Hepatocyte (in vitro differentiated cells): ENCODE measurements at regions not wholly inside any gene's neighbourhood (a gene's known extent, or its start where the extent isn't known, plus 50 kb on each side); places are given as distances from the start of the nearest gene placed in this dataset.

Experiments
- EZH2phosphoT487 ChIP-seq: fragments of 200-600 bp; sonication (generic); IDR thresholded peaks from one replicate; pipeline ENCODE4 v1.6.1; 2018; ENCODE audit warnings: antibody characterized with exemption, mild to moderate bottlenecking, low read depth, moderate library complexity; ENCODE audit not compliant: unreplicated experiment, severe bottlenecking
- TF ChIP-seq, protein P1 (sequence below): fragments of 200-600 bp; sonication (generic); IDR thresholded peaks from 2 replicates; pipeline ENCODE4 v1.5.1; 2016; ENCODE audit warnings: antibody characterized with exemption, mild to moderate bottlenecking; ENCODE audit not compliant: poor library complexity

DNA sequence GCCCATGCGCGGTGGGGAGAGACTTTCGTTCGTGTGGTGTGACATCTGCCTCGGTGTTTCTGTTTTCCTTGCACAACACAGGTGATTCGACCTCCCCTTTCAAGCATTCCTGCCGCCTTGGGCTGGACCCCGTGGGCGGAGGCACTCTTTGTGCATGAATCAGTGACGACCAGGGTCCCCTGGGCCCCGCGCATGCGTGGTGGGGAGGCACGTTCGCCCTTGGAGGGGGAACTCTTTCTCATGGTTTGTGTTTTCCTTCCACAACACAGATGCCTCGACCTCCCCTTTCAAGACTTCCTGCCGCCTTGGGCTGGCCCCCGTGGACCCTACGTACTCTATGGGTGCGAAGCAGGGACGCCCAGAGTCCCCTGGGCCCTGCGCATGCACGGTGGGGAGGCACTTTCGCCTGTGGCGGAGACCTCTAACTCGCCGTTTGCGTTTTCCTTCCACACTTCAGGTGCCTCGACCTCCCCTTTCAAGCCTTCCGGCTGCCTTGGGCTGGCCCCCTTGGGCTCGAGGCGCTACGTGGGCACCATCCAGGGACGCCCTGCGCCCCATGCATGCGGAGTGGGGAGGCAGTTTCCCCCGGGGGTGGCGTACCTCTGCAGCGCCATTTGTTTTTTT, 340.9 kb downstream of the ALG10 start:
- TF ChIP-seq EZH2phosphoT487, result no peak
- TF ChIP-seq, protein P1, sequence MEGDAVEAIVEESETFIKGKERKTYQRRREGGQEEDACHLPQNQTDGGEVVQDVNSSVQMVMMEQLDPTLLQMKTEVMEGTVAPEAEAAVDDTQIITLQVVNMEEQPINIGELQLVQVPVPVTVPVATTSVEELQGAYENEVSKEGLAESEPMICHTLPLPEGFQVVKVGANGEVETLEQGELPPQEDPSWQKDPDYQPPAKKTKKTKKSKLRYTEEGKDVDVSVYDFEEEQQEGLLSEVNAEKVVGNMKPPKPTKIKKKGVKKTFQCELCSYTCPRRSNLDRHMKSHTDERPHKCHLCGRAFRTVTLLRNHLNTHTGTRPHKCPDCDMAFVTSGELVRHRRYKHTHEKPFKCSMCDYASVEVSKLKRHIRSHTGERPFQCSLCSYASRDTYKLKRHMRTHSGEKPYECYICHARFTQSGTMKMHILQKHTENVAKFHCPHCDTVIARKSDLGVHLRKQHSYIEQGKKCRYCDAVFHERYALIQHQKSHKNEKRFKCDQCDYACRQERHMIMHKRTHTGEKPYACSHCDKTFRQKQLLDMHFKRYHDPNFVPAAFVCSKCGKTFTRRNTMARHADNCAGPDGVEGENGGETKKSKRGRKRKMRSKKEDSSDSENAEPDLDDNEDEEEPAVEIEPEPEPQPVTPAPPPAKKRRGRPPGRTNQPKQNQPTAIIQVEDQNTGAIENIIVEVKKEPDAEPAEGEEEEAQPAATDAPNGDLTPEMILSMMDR, result no peak
